Endodermal cell (in vitro differentiated cells): ENCODE measurements at regions not wholly inside any gene's neighbourhood (a gene's known extent, or its start where the extent isn't known, plus 50 kb on each side); places are given as distances from the start of the nearest gene placed in this dataset.
"Not testable (repeated sequence)": the region's sequence is repeated elsewhere in the genome, so short reads cannot be mapped to it uniquely, and the experiment has no call there.

Experiments used
- DNase-seq: peaks from one replicate; pipeline ENCODE4 v3.0.0-alpha.2; 2017
- H3K27ac ChIP-seq: 2 replicates; pipeline ENCODE4 v1.5.1; 2013; ENCODE audit warnings: mild to moderate bottlenecking, low read depth, low read length, moderate library complexity
- H3K27me3 ChIP-seq: 2 replicates; pipeline ENCODE4 v1.6.1; 2013; ENCODE audit warnings: mild to moderate bottlenecking, low read length, moderate library complexity; ENCODE audit not compliant: insufficient read depth, control insufficient read depth, poor library complexity, severe bottlenecking
- H3K36me3 ChIP-seq: 2 replicates; pipeline ENCODE4 v1.7.0; 2013; ENCODE audit warnings: mild to moderate bottlenecking, low read length, moderate library complexity; ENCODE audit not compliant: control insufficient read depth, insufficient read depth
- H3K4me1 ChIP-seq: one replicate; pipeline ENCODE4 v1.7.0; 2013; ENCODE audit warnings: low read length; ENCODE audit not compliant: control insufficient read depth, insufficient read depth
- H3K4me3 ChIP-seq: 2 replicates; pipeline ENCODE4 v1.5.1; 2013; ENCODE audit warnings: mild to moderate bottlenecking, low read length, moderate library complexity
- H3K9ac ChIP-seq: 2 replicates; pipeline ENCODE4 v1.6.1; 2013; ENCODE audit warnings: mild to moderate bottlenecking, low read length, moderate library complexity; ENCODE audit not compliant: poor library complexity, severe bottlenecking; ENCODE audit errors: extremely low read depth
- H3K9me3 ChIP-seq: 2 replicates; pipeline ENCODE4 v1.6.1; 2013; ENCODE audit warnings: mild to moderate bottlenecking, low read length, moderate library complexity; ENCODE audit not compliant: control insufficient read depth
- H3K27ac Mint-ChIP-seq: 2 replicates; pipeline ENCODE4 v1.8.0; 2020; ENCODE audit warnings: mixed read lengths
- H3K27me3 Mint-ChIP-seq: 2 replicates; pipeline ENCODE4 v1.8.0; 2021; ENCODE audit warnings: mild to moderate bottlenecking, mixed read lengths; ENCODE audit not compliant: insufficient read depth
- H3K36me3 Mint-ChIP-seq: 2 replicates; pipeline ENCODE4 v1.8.0; 2020; ENCODE audit warnings: low read depth, mixed read lengths
- H3K4me1 Mint-ChIP-seq: 2 replicates; pipeline ENCODE4 v1.8.0; 2020; ENCODE audit warnings: mixed read lengths
- H3K4me3 Mint-ChIP-seq: 2 replicates; pipeline ENCODE4 v1.8.0; 2020; ENCODE audit warnings: mild to moderate bottlenecking, moderate library complexity, mixed read lengths
- H3K9me3 Mint-ChIP-seq: 2 replicates; pipeline ENCODE4 v1.8.0; 2020; ENCODE audit warnings: mild to moderate bottlenecking, mixed read lengths
- CTCF ChIP-seq: fragments of 200-600 bp; sonication (generic); conservative IDR thresholded peaks from 2 replicates; pipeline ENCODE4 v1.5.0; 2021; ENCODE audit warnings: antibody characterized with exemption, mild to moderate bottlenecking
- WGBS, 2 experiments: methylation state at CpG; one replicate each; pipeline versions ENCODE4 v1.1.5 to v1.1.7; 2013; ENCODE audit warnings: missing lambda C conversion rate in 2 of 2, mixed read lengths in 1 of 2; ENCODE audit not compliant: insufficient coverage in 1 of 2, insufficient read length in 1 of 2; 5-methylcytosine and 5-hydroxymethylcytosine counted together

- not testable (repeated sequence) for H3K36me3 ChIP-seq, H3K27me3 ChIP-seq, H3K9me3 ChIP-seq, H3K4me3 ChIP-seq, DNase-seq, H3K27me3 Mint-ChIP-seq, H3K4me1 ChIP-seq, H3K4me3 Mint-ChIP-seq, H3K4me1 Mint-ChIP-seq, H3K27ac ChIP-seq, H3K36me3 Mint-ChIP-seq, H3K27ac Mint-ChIP-seq, H3K9ac ChIP-seq
- H3K9me3 Mint-ChIP-seq, result peaks cover 93% of the 10 kb centered on the region
- 77 to 78% methylated on average over 7 of the region's 7 CpGs for WGBS, 2 experiments
These were observed 628.1 kb upstream of the DEFB115 start for GRCh38 chr20:30629376-30629775.

- WGBS, 2 experiments, result 80 to 90% methylated on average over 3 of the region's 3 CpGs
- DNase-seq, result no peak
- no peaks in the 10 kb centered on the region for H3K9me3 ChIP-seq
- H3K4me3 ChIP-seq, result no peak overlapping the region
- H3K9ac ChIP-seq, result no peak overlapping the region
- H3K27me3 Mint-ChIP-seq, result no peaks in the 10 kb centered on the region
- no peaks in the 10 kb centered on the region for H3K36me3 ChIP-seq
- no peak for TF ChIP-seq CTCF
- no peak overlapping the region for H3K27ac Mint-ChIP-seq
- H3K4me3 Mint-ChIP-seq, result no peak overlapping the region
- no peaks in the 10 kb centered on the region for H3K4me1 ChIP-seq
- no peaks in the 10 kb centered on the region for H3K27me3 ChIP-seq
- H3K36me3 Mint-ChIP-seq, result no peaks in the 10 kb centered on the region
- no peaks in the 10 kb centered on the region for H3K4me1 Mint-ChIP-seq
- H3K27ac ChIP-seq, result no peak overlapping the region
- peaks cover 98% of the 10 kb centered on the region for H3K9me3 Mint-ChIP-seq
These were observed 626.7 kb upstream of the DEFB115 start for GRCh38 chr20:30630761-30631160.

- WGBS, 2 experiments, result 62 to 71% methylated on average over 1 to 4 of the region's 4 CpGs
- not testable (repeated sequence) for H3K4me3 Mint-ChIP-seq, H3K9ac ChIP-seq, H3K4me3 ChIP-seq, H3K4me1 ChIP-seq, H3K9me3 ChIP-seq, H3K27me3 Mint-ChIP-seq, H3K27ac ChIP-seq, H3K36me3 ChIP-seq, H3K27me3 ChIP-seq, DNase-seq, H3K27ac Mint-ChIP-seq, H3K36me3 Mint-ChIP-seq, H3K4me1 Mint-ChIP-seq
- peaks cover 93% of the 10 kb centered on the region for H3K9me3 Mint-ChIP-seq
These were observed 626.1 kb upstream of the DEFB115 start for GRCh38 chr20:30631261-30631789.

- H3K4me1 Mint-ChIP-seq, H3K27me3 Mint-ChIP-seq, H3K36me3 ChIP-seq, H3K36me3 Mint-ChIP-seq, H3K4me1 ChIP-seq, H3K27me3 ChIP-seq, H3K27ac ChIP-seq, H3K27ac Mint-ChIP-seq, H3K4me3 ChIP-seq, H3K9me3 ChIP-seq, DNase-seq, H3K9ac ChIP-seq, H3K4me3 Mint-ChIP-seq: not testable (repeated sequence)
- peaks cover 79% of the 10 kb centered on the region for H3K9me3 Mint-ChIP-seq
- 75% methylated on average over 1 of the region's 1 CpG; no CpG with 5 or more reads in 1 of the 2 experiments for WGBS, 2 experiments
These were observed 624.7 kb upstream of the DEFB115 start for GRCh38 chr20:30632773-30633172.

- not testable (repeated sequence) for H3K4me3 Mint-ChIP-seq, H3K27ac ChIP-seq
These were observed 615.9 kb upstream of the DEFB115 start for GRCh38 chr20:30641522-30641921.

GRCh38 chr20:30660982-30661381 is 596.5 kb upstream of the DEFB115 start:
- not testable (repeated sequence) for H3K36me3 Mint-ChIP-seq, H3K9ac ChIP-seq, H3K4me3 Mint-ChIP-seq, H3K36me3 ChIP-seq, H3K27ac ChIP-seq, H3K27me3 ChIP-seq, DNase-seq, H3K9me3 ChIP-seq, H3K4me3 ChIP-seq, H3K4me1 ChIP-seq, H3K27ac Mint-ChIP-seq, H3K4me1 Mint-ChIP-seq, H3K27me3 Mint-ChIP-seq
- WGBS, 2 experiments, result 89 to 94% methylated on average over 3 to 4 of the region's 4 CpGs
- H3K9me3 Mint-ChIP-seq, result peaks cover 41% of the 10 kb centered on the region

More at GRCh38 chr20:30641522-30641921, 615.9 kb upstream of the DEFB115 start:
- H3K9me3 Mint-ChIP-seq, result peaks cover 29% of the 10 kb centered on the region
- not testable (repeated sequence) for H3K9me3 ChIP-seq, H3K27me3 ChIP-seq, H3K36me3 Mint-ChIP-seq, H3K4me3 ChIP-seq, H3K9ac ChIP-seq, H3K27ac Mint-ChIP-seq, H3K4me1 ChIP-seq, DNase-seq, H3K36me3 ChIP-seq, H3K27me3 Mint-ChIP-seq, H3K4me1 Mint-ChIP-seq
- 76 to 81% methylated on average over 4 of the region's 4 CpGs for WGBS, 2 experiments
